OCI-LY3 (cell line): ENCODE measurements at regions not wholly inside any gene's neighbourhood (a gene's known extent, or its start where the extent isn't known, plus 50 kb on each side); places are given as distances from the start of the nearest gene placed in this dataset.

Source experiments
- EZH2phosphoT487 ChIP-seq: fragments of 200-600 bp; shearing (Covaris generic); IDR thresholded peaks from 2 replicates; pipeline ENCODE4 v1.6.1; 2018; ENCODE audit warnings: antibody characterized with exemption, mixed run types, low read depth
- TF ChIP-seq, protein P1 (sequence below): fragments of 200-600, 300-600 bp; sonication (generic); IDR thresholded peaks from 2 replicates; pipeline ENCODE4 v1.5.1; 2014; ENCODE audit warnings: antibody characterized with exemption, low read length, low read depth

DNA sequence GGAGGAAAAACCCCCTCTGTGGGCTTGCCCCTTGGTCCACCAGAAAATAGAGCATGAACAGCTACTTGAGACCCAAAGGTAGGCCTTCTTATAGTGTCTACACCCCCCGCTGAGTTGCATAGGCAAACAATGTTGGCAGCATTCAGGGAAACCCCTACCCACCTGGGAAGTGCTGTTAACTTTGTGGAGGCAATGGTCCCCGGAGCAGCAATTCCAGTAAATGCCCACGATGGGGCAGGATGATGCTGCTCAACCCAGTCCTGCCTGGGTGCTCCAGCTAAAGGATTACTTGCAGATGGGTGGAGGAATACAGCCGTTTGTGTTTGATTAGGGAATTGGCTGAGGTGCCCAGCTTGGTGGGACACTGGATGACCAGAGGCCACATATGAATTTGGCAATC is 381.3 kb upstream of the ANO5 start:
- TF ChIP-seq, protein P1, sequence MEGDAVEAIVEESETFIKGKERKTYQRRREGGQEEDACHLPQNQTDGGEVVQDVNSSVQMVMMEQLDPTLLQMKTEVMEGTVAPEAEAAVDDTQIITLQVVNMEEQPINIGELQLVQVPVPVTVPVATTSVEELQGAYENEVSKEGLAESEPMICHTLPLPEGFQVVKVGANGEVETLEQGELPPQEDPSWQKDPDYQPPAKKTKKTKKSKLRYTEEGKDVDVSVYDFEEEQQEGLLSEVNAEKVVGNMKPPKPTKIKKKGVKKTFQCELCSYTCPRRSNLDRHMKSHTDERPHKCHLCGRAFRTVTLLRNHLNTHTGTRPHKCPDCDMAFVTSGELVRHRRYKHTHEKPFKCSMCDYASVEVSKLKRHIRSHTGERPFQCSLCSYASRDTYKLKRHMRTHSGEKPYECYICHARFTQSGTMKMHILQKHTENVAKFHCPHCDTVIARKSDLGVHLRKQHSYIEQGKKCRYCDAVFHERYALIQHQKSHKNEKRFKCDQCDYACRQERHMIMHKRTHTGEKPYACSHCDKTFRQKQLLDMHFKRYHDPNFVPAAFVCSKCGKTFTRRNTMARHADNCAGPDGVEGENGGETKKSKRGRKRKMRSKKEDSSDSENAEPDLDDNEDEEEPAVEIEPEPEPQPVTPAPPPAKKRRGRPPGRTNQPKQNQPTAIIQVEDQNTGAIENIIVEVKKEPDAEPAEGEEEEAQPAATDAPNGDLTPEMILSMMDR, result no peak
- TF ChIP-seq EZH2phosphoT487, result no peak
